Activated CD8-positive, alpha-beta memory T cell treated with anti-CD3 and anti-CD28 coated beads for 36 hours (primary cell): ENCODE measurements at regions not wholly inside any gene's neighbourhood (a gene's known extent, or its start where the extent isn't known, plus 50 kb on each side); places are given as distances from the start of the nearest gene placed in this dataset.

Experiments
- CTCF ChIA-PET: fragments of 350-600 bp; sonication (Branson Sonifier 250); formaldehyde crosslinking; loops from one replicate; lab custom pipeline; 2021; ENCODE audit warnings: antibody characterized with exemption; lab: Charles Lee
- POLR2A ChIA-PET: fragments of 350-600 bp; sonication (Branson Sonifier 250); formaldehyde crosslinking; loops from one replicate; lab custom pipeline; 2021; ENCODE audit warnings: antibody characterized with exemption; lab: Charles Lee

GRCh38 chrX:10021461-10022272, 54.5 kb downstream of the CLDN34 start:
- ChIA-PET POLR2A (no interaction called here), CTCF (interaction anchor here (0.6 kb wide), 1 partner anchor 98 kb away, joined by 3 read pairs; no protein-coding TSS in a partner anchor)

GRCh38 chrX:10022273-10022541, 55.0 kb downstream of the CLDN34 start:
- CTCF ChIA-PET, result no interaction called here
- POLR2A ChIA-PET, result no interaction called here

DNA sequence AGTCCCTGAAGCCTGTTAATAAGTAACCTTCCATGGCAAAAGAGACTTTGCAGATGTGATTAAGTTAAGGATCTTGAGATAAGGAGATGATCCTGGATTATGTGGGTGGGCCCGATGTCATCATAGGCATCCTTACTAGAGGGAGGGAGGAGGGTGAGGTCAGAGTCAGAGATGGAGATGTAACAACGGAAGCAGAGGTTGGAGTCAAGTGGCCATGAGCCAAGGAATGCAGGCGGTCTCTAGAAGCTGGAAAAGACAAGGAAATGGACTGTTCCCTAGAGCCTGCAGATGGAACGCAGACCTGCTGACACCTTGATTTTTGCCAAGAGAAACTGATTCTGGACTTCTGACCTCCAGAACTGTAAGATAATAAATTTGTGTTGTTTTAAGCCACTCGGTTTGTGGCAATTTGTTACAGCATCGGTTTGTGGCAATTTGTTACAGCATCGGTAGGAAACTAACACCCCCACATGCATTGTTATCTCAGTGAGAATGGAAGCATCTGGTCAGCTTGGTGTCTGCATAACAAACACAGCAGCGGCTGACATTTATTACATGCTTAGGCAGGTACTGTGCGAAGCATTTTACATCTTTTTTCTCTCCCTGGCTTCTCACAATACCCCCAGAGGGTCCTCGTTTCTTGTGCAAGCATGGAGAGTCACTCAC, 55.6 kb downstream of the CLDN34 start:
- ChIA-PET CTCF (no interaction called here), POLR2A (no interaction called here)

- POLR2A ChIA-PET, result no interaction called here
- CTCF ChIA-PET, result interaction anchor here (0.6 kb wide), 1 partner anchor 24 kb away, joined by 3 read pairs; no protein-coding TSS in a partner anchor
These were observed 56.7 kb downstream of the CLDN34 start for GRCh38 chrX:10023821-10024220.

GRCh38 chrX:10025742-10026493, 58.8 kb downstream of the CLDN34 start:
- ChIA-PET POLR2A (no interaction called here), CTCF (no interaction called here)

- CTCF ChIA-PET, result no interaction called here
- POLR2A ChIA-PET, result no interaction called here
These were observed 61.3 kb downstream of the CLDN34 start for GRCh38 chrX:10028283-10029104.

DNA sequence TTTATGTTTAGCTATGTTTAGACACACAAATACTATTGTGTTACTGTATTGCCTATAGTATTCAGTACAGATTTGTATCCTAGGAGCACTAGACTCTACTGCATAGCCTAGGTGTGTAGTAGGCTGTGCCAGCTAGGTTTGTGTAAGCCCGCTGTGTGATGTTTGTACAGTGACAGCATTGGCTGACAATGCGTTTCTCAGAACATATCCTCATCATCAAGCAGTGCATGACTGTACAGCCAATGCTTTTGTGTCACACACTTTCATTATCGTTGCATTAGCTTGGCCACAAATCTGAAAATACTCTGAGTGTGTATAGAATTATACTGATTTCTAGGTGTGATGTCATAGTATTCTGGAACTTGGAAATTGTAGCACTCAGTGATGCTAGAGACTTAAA, 63.4 kb downstream of the CLDN34 start:
- CTCF ChIA-PET, result no interaction called here
- POLR2A ChIA-PET, result no interaction called here

- POLR2A ChIA-PET, result no interaction called here
- CTCF ChIA-PET, result interaction anchor here (1.1 kb wide), 1 partner anchor 88 kb away, joined by 3 read pairs; no protein-coding TSS in a partner anchor
These were observed 64.6 kb downstream of the CLDN34 start for GRCh38 chrX:10031746-10032145.

- ChIA-PET POLR2A (no interaction called here), CTCF (interaction anchor here (1.1 kb wide), 1 partner anchor 88 kb away, joined by 3 read pairs; no protein-coding TSS in a partner anchor)
These were observed 65.0 kb downstream of the CLDN34 start for GRCh38 chrX:10032147-10032546.

DNA sequence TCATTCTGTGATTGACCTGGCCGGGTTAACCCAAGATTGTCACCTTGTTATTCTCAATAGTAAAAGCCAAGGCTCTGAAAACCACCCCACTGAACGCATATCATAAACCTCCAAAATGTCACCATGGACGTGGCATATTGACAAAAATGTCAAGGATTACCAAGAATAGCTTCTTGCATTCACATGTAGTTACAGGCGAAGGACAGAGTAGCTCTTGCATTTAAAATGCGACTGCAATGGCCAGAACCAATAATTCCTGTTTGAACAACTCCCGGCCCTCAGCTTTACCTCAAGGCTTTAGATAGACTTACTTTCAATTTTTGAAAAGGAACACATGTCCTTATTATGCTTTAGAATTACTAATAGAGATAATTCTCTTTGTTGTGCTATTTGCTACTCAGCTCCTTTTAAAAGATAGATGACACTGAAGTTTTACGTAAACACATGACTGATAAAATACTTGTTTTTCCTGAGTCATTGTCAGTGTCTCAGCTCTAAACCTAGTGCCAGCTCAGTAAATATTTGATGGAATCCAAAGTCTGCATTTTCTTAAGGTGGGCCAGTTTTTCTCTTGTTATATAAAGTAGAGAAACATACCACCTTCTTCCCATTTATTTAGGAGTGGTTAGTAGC, 66.3 kb downstream of the CLDN34 start:
- ChIA-PET POLR2A (no interaction called here), CTCF (no interaction called here)

DNA sequence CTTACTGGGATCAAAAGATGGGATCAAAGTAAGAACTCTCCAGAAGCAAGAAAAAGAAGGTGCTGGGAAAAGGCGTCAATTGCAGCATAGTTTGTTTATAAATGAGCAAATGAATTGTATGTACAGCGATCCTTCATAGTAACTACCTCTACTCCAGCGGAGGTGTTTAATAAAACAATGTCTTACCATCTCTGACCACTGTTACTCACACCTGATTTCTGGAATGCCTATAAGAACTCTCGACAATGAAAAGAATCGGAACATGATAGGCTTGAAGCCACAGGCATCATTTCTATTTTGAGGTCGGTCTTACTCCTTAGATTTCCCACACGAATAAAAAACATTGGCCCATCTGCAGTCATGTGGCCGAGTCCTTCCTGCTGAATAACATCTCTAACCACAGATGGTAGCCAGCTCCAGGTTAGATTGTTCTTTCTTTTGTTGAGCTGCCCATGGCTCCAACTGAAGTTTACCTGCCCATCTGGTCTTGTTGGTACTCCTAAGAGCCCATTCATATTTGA, 67.6 kb downstream of the CLDN34 start:
- ChIA-PET POLR2A (no interaction called here), CTCF (no interaction called here)

GRCh38 chrX:10038585-10038984, 71.4 kb downstream of the CLDN34 start:
- ChIA-PET CTCF (no interaction called here), POLR2A (no interaction called here)

DNA sequence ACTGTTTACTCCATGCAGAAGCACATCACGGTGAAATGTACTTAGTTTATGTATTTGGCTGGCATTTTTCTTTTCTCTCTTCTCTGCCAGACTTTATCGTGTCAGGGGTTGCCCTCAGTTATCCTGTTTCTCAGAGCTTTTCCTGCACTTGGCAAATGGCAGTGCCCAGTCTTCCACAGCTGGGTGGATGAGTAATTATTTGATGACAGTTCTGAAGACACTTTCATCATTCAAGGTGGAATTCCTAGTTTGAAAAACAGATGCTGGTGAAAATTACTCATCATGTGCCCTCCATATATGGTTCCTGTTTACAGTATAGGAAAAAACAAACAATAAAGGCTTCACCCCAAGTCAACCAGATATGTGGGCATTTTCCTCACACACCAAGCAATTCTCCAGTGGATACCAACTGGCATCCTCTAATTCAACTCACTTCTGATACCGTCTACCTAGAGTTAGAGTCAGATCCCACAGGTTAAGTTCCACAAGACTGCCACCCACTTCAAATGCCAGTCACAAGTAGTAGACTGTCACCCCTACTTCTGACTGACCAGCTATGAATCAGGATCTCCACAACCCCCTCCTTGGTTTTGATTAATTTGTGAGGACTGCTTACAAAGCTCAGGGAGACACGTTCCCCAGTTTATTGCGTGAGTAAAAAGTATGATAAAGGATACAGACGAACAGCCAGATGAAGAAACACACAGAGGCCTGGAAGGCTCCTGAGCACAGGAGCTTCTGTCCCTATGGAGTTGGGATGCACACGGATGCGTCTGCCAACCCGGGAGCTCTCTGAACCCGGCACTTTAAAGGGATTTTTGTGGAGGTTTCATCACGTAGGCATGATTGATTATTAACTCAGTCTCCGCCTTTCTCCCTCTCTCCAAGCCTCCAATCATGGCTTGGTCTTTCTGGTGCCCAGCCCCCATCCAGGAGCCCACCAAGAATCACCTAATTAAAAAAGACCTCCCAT, 72.9 kb downstream of the CLDN34 start:
- CTCF ChIA-PET, result no interaction called here
- POLR2A ChIA-PET, result no interaction called here

- POLR2A ChIA-PET, result no interaction called here
- CTCF ChIA-PET, result no interaction called here
These were observed 73.8 kb downstream of the CLDN34 start for GRCh38 chrX:10040961-10041360.

GRCh38 chrX:10041383-10041782, 74.2 kb downstream of the CLDN34 start:
- ChIA-PET POLR2A (no interaction called here), CTCF (no interaction called here)

GRCh38 chrX:10042055-10042454, 74.9 kb downstream of the CLDN34 start:
- ChIA-PET CTCF (no interaction called here), POLR2A (no interaction called here)

GRCh38 chrX:10043386-10043785, 76.2 kb downstream of the CLDN34 start:
- POLR2A ChIA-PET, result no interaction called here
- CTCF ChIA-PET, result no interaction called here

DNA sequence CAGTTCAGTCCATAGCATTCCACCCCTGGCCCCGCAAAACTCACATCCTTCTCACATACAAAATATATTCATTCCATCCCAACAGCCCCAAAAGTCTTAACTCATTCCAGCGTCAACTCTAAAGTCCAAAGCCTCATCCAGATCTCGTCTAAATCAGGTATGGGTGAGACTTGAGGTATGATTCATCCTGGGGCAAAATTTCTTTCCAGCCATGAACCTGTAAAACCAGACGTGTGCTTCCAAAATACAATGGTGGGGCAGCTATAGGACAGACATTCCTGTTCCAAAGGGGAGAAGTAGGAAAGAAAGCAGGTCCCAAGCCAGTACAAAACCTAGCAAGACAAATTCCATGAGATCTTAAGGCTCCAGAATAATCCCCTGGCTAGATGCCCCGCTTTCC, 76.9 kb downstream of the CLDN34 start:
- ChIA-PET POLR2A (no interaction called here), CTCF (no interaction called here)
